IPS-18a (cell line): ENCODE measurements at regions not wholly inside any gene's neighbourhood (a gene's known extent, or its start where the extent isn't known, plus 50 kb on each side); places are given as distances from the start of the nearest gene placed in this dataset.

Source experiments
- H3K27ac ChIP-seq: one replicate; pipeline ENCODE4 v1.5.1; 2013; ENCODE audit warnings: low read length
- H3K27me3 ChIP-seq: one replicate; pipeline ENCODE4 v1.6.1; 2013; ENCODE audit warnings: mild to moderate bottlenecking, low read length; ENCODE audit not compliant: control insufficient read depth, insufficient read depth
- H3K36me3 ChIP-seq: one replicate; pipeline ENCODE4 v1.6.1; 2013; ENCODE audit warnings: low read depth, low read length; ENCODE audit not compliant: control insufficient read depth
- H3K4me1 ChIP-seq: one replicate; pipeline ENCODE4 v1.6.1; 2013; ENCODE audit warnings: low read depth, low read length; ENCODE audit not compliant: control insufficient read depth
- H3K4me3 ChIP-seq: one replicate; pipeline ENCODE4 v1.5.1; 2013; ENCODE audit warnings: low read length
- H3K9ac ChIP-seq: one replicate; pipeline ENCODE4 v1.6.1; 2013; ENCODE audit warnings: mild to moderate bottlenecking, low read length, moderate library complexity
- H3K9me3 ChIP-seq: one replicate; pipeline ENCODE4 v1.6.1; 2013; ENCODE audit warnings: low read depth, low read length; ENCODE audit not compliant: control insufficient read depth

DNA sequence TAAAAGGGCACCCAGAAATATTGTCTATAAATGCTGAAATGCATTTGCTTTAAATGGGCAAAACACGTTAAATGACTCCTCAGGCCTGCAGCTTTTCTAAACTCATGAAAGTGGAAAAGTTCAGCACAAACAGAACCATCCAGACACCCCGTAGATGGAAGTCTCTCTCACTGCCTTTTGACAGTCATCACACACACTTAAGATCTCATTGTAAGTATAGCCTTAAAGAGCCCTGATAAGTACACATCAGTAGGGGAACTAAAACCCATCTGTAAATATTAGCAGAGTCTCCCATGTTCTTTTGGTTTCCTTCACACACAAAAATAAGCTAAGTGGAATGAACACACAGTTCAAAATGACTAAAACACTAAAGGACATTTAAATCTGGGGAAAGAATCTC, 166.7 kb downstream of the LTN1 start:
- Histone ChIP-seq H3K27ac (no peak overlapping the region), H3K36me3 (no peaks in the 10 kb centered on the region), H3K9ac (no peak overlapping the region), H3K27me3 (no peaks in the 10 kb centered on the region), H3K4me1 (no peaks in the 10 kb centered on the region), H3K4me3 (no peak overlapping the region), H3K9me3 (no peaks in the 10 kb centered on the region)

DNA sequence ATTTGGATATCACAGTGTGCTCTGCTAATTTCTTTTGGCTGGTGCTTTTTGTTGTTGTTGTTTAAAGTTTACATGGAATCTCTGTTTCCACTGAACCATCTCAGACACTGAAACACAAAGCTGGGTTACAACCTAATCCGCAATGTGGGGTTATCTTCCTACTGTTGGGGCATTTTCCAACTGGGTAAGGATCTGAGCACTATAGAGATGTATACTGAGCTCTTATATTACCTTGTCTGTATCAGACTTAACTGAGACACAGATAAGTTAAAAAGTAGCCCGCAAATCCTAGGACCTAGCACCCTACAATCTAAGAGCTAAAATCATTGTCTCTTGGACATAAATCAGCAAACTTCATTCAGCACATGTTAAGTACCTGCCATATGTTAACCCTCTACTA, 169.2 kb downstream of the LTN1 start:
- Histone ChIP-seq H3K4me3 (no peak overlapping the region), H3K36me3 (no peaks in the 10 kb centered on the region), H3K4me1 (no peaks in the 10 kb centered on the region), H3K9ac (no peak overlapping the region), H3K9me3 (no peaks in the 10 kb centered on the region), H3K27me3 (no peaks in the 10 kb centered on the region), H3K27ac (no peak overlapping the region)

- H3K9me3 ChIP-seq: no peaks in the 10 kb centered on the region
- H3K36me3 ChIP-seq: no peaks in the 10 kb centered on the region
- H3K4me1 ChIP-seq: no peaks in the 10 kb centered on the region
- H3K9ac ChIP-seq: no peak overlapping the region
- H3K27ac ChIP-seq: no peak overlapping the region
- no peak overlapping the region for H3K4me3 ChIP-seq
- H3K27me3 ChIP-seq: no peaks in the 10 kb centered on the region
Measured at GRCh38 chr21:28822486-28823335, 170.0 kb downstream of the LTN1 start.

- Histone ChIP-seq H3K9ac (no peak overlapping the region), H3K9me3 (no peaks in the 10 kb centered on the region), H3K4me3 (no peak overlapping the region)
Measured at GRCh38 chr21:28822123-28822399, 170.6 kb downstream of the LTN1 start.

DNA sequence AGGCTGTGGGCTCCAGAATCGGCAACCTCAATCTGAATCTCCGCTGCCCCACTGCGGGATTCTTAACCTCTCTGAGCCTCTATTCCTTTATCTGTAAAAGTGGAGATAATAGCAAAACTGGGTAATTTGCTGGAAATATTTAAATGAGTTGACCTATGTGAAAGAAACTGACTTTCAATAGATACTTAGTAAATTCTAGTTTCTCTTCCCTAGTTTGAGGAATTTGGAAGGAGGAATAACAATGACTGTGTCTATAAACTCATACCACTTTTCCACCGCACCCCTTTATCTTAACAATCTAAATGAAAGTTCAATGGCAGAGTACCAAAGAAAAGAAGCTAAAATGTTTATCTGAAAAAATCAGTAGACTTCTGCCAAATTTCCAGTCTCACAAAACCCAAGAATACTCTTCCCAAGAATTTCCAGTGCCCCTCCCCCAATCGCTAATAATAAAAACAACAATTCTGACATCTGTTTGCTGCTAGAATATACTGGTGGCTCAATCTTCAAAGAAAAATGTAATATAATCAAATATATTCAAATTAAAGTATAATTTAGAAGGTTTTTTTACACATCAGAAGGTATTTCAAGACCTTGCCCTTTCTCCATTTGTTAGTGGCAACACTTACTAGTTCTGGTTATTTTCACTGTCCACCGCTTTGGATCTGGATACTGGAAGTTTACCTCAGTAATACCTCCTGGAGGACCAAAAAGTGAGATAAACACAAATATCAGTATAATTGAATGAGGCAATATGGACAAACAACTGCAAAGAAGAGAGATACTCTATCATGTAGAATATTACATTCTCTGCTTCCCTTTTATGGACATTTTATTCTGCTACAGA, 171.2 kb downstream of the LTN1 start:
- Histone ChIP-seq H3K9ac (no peak overlapping the region), H3K36me3 (no peaks in the 10 kb centered on the region), H3K4me1 (no peaks in the 10 kb centered on the region), H3K4me3 (no peak overlapping the region), H3K27ac (no peak overlapping the region), H3K27me3 (no peaks in the 10 kb centered on the region), H3K9me3 (no peaks in the 10 kb centered on the region)

More at GRCh38 chr21:28822123-28822399, 170.6 kb downstream of the LTN1 start:
- Histone ChIP-seq H3K27ac (no peak overlapping the region), H3K27me3 (no peaks in the 10 kb centered on the region), H3K36me3 (no peaks in the 10 kb centered on the region), H3K4me1 (no peaks in the 10 kb centered on the region)

DNA sequence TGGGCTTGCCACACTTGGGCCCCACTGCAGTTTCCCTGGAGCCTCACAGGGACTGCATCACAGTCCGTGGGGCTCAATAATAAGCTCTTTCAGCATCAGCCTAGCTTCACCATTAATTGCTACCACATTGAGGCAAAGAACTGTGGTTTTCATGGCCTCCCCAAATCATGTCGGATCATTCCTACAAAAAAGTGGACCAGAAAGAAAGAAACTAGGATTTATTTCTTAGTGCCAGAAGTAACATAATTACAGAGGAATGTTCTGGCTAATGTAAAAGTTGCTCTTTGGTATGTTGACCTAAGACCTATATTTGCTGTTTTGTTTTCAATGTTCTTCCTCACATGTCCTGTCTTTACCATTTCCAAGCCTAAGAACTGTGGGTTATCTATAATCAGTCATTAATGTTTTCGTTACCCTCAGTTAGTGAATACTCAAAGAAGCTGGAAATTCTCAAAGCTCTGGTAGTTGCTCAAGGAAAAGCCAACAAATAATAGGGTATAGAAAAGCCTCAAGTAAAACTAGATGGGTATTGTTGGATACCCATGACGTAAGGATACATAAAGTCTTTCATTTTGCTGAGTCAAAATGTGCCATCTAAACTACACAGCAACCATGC, 173.9 kb downstream of the LTN1 start:
- Histone ChIP-seq H3K27ac (no peak overlapping the region), H3K9ac (no peak overlapping the region), H3K4me3 (no peak overlapping the region), H3K4me1 (no peaks in the 10 kb centered on the region), H3K9me3 (no peaks in the 10 kb centered on the region), H3K27me3 (no peaks in the 10 kb centered on the region), H3K36me3 (no peaks in the 10 kb centered on the region)

GRCh38 chr21:28817871-28818270, 174.8 kb downstream of the LTN1 start:
- H3K9me3 ChIP-seq: no peaks in the 10 kb centered on the region
- no peaks in the 10 kb centered on the region for H3K27me3 ChIP-seq

DNA sequence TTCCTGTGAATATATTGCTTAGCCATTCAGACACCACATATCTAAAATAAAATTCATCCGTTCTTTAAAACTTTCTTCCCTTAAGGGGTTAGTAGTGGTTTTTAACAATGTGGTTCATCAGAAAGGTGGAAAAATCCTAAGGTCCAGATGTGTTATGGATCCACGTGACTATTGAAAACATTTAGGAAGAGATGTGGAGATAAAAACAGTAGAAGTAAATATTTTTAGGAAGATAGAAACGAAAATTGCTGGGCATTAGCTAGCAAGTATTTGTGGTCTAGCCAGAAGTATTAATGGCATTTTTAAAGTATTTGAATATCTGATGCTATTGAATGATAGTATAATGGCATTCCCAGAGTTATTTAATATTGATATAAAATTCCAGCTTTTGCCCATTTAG, 180.8 kb downstream of the LTN1 start:
- Histone ChIP-seq H3K36me3 (no peaks in the 10 kb centered on the region), H3K9me3 (no peaks in the 10 kb centered on the region), H3K27ac (no peak overlapping the region), H3K4me3 (no peak overlapping the region), H3K27me3 (no peaks in the 10 kb centered on the region), H3K4me1 (no peaks in the 10 kb centered on the region), H3K9ac (no peak overlapping the region)

More at GRCh38 chr21:28817871-28818270, 174.8 kb downstream of the LTN1 start:
- Histone ChIP-seq H3K9ac (no peak overlapping the region), H3K27ac (no peak overlapping the region), H3K4me3 (no peak overlapping the region), H3K4me1 (no peaks in the 10 kb centered on the region), H3K36me3 (no peaks in the 10 kb centered on the region)

- no peaks in the 10 kb centered on the region for H3K36me3 ChIP-seq
- H3K4me3 ChIP-seq: no peak overlapping the region
- no peaks in the 10 kb centered on the region for H3K9me3 ChIP-seq
- no peaks in the 10 kb centered on the region for H3K27me3 ChIP-seq
- H3K4me1 ChIP-seq: no peaks in the 10 kb centered on the region
- H3K9ac ChIP-seq: no peak overlapping the region
- H3K27ac ChIP-seq: no peak overlapping the region
Measured at GRCh38 chr21:28810826-28811524, 181.7 kb downstream of the LTN1 start.

GRCh38 chr21:28805885-28806284, 186.8 kb downstream of the LTN1 start:
- Histone ChIP-seq H3K4me1 (no peaks in the 10 kb centered on the region), H3K27ac (no peak overlapping the region), H3K9me3 (no peaks in the 10 kb centered on the region), H3K27me3 (no peaks in the 10 kb centered on the region), H3K36me3 (no peaks in the 10 kb centered on the region), H3K4me3 (no peak overlapping the region), H3K9ac (no peak overlapping the region)

- no peaks in the 10 kb centered on the region for H3K4me1 ChIP-seq
- H3K27me3 ChIP-seq: no peaks in the 10 kb centered on the region
- no peak overlapping the region for H3K4me3 ChIP-seq
- no peak overlapping the region for H3K9ac ChIP-seq
- no peaks in the 10 kb centered on the region for H3K9me3 ChIP-seq
- no peak overlapping the region for H3K27ac ChIP-seq
- H3K36me3 ChIP-seq: no peaks in the 10 kb centered on the region
Measured at GRCh38 chr21:28804089-28804670, 188.5 kb downstream of the LTN1 start.
